A172 (cell line): ENCODE measurements at regions not wholly inside any gene's neighbourhood (a gene's known extent, or its start where the extent isn't known, plus 50 kb on each side); places are given as distances from the start of the nearest gene placed in this dataset.
A peak's percentile ranks its signal among the peaks of the same experiment; 100 is the strongest.

Experiments
- DNase-seq: peaks from one replicate; pipeline ENCODE4 v3.0.0-alpha.2; 2015; ENCODE audit warnings: low spot score

- no peak for DNase-seq
These were observed 261.4 kb upstream of the TCF4 start for GRCh38 chr18:55849391-55849790.

- DNase-seq = no peak
These were observed 260.0 kb upstream of the TCF4 start for GRCh38 chr18:55847960-55848359.

GRCh38 chr18:55845221-55845620, 257.2 kb upstream of the TCF4 start:
- DNase-seq = no peak

GRCh38 chr18:55844382-55844781, 256.4 kb upstream of the TCF4 start:
- no peak for DNase-seq

- no peak for DNase-seq
These were observed 253.3 kb upstream of the TCF4 start for GRCh38 chr18:55841314-55841713.

- no peak for DNase-seq
These were observed 252.7 kb upstream of the TCF4 start for GRCh38 chr18:55840601-55841170.

- peak; percentile 65 for DNase-seq
These were observed 251.4 kb upstream of the TCF4 start for GRCh38 chr18:55839343-55839742.

GRCh38 chr18:55838841-55839240, 250.8 kb upstream of the TCF4 start:
- peak; percentile 66 for DNase-seq

- no peak for DNase-seq
These were observed 250.3 kb upstream of the TCF4 start for GRCh38 chr18:55838319-55838718.

- peak; percentile 94 for DNase-seq
These were observed 245.6 kb upstream of the TCF4 start for GRCh38 chr18:55833543-55833942.

- DNase-seq = no peak
These were observed 242.6 kb upstream of the TCF4 start for GRCh38 chr18:55830544-55830943.

GRCh38 chr18:55821219-55821618, 233.2 kb upstream of the TCF4 start:
- peak; percentile 35 for DNase-seq

- DNase-seq = no peak
These were observed 231.5 kb upstream of the TCF4 start for GRCh38 chr18:55819448-55819847.

GRCh38 chr18:55818284-55818683, 230.3 kb upstream of the TCF4 start:
- no peak for DNase-seq

GRCh38 chr18:55811925-55812324, 223.9 kb upstream of the TCF4 start:
- no peak for DNase-seq

- no peak for DNase-seq
These were observed 217.7 kb upstream of the TCF4 start for GRCh38 chr18:55805666-55806065.

GRCh38 chr18:55795101-55795669, 207.2 kb upstream of the TCF4 start:
- DNase-seq = no peak

GRCh38 chr18:55794288-55795052, 206.5 kb upstream of the TCF4 start:
- DNase-seq = no peak

- peak; percentile 82 for DNase-seq
These were observed 202.3 kb upstream of the TCF4 start for GRCh38 chr18:55790296-55790695.

GRCh38 chr18:55787536-55788073, 199.6 kb upstream of the TCF4 start:
- DNase-seq = peak; percentile 52

- DNase-seq = no peak
These were observed 198.8 kb upstream of the TCF4 start for GRCh38 chr18:55786651-55787272.

GRCh38 chr18:55783921-55784320, 195.9 kb upstream of the TCF4 start:
- DNase-seq = no peak
